Left ventricle myocardium inferior (tissue), 1 donor: ENCODE measurements at regions not wholly inside any gene's neighbourhood (a gene's known extent, or its start where the extent isn't known, plus 50 kb on each side); places are given as distances from the start of the nearest gene placed in this dataset.
"Not testable (repeated sequence)": the region's sequence is repeated elsewhere in the genome, so short reads cannot be mapped to it uniquely, and the experiment has no call there.

Experiments used
- DNase-seq: peaks from one replicate; pipeline ENCODE4 v3.0.0-alpha.2; 2020
- H3K27ac ChIP-seq: fragments of 200-600 bp; replicated peaks from 2 replicates; pipeline ENCODE4 v1.8.0; 2021
- H3K27me3 ChIP-seq: fragments of 200-600 bp; 2 replicates; pipeline ENCODE4 v1.8.0; 2021; ENCODE audit warnings: low read depth
- H3K36me3 ChIP-seq: fragments of 200-600 bp; 2 replicates; pipeline ENCODE4 v1.8.0; 2021
- H3K4me1 ChIP-seq: fragments of 200-600 bp; 2 replicates; pipeline ENCODE4 v1.8.0; 2021
- H3K4me3 ChIP-seq: fragments of 200-600 bp; 2 replicates; pipeline ENCODE4 v1.8.0; 2021; ENCODE audit warnings: mild to moderate bottlenecking, moderate library complexity
- H3K9me3 ChIP-seq: fragments of 200-600 bp; replicated peaks from 2 replicates; pipeline ENCODE4 v1.8.0; 2021
- intact Hi-C: fragments of 100-400 bp; cut with micrococcal nuclease; formaldehyde crosslinking; loops from one replicate; pipeline ENCODE4 v1.11.0; 2022
- TF ChIP-seq, protein P1 (sequence below): fragments of 200-600 bp; IDR thresholded peaks from 2 replicates; pipeline ENCODE4 v1.8.0; 2021; ENCODE audit warnings: antibody characterized with exemption, mild to moderate bottlenecking, borderline replicate concordance
- donor health status: DM: no; HTN: yes; CAD: no; lungs with severe emphysema.

DNA sequence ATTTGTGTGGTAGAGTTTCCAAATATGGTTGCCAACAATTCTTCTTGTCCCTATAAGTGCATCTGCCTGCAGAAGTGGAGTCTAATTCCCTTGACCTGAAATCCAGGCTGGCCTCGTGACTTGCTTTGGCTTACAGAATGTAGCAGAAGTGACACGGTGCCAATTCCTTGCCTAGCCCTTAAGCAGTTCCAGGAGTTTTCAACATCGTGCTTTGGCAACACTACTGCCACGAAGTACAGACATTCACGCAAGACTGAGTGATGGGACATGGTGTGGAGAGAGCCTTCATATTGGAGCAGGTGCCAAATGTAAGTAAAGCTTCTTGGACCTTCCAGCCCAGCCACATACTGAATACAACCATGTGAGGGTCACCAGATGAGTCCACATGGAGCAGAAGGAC, 92.9 kb upstream of the NEK6 start:
- intact Hi-C loops = no loop called here

DNA sequence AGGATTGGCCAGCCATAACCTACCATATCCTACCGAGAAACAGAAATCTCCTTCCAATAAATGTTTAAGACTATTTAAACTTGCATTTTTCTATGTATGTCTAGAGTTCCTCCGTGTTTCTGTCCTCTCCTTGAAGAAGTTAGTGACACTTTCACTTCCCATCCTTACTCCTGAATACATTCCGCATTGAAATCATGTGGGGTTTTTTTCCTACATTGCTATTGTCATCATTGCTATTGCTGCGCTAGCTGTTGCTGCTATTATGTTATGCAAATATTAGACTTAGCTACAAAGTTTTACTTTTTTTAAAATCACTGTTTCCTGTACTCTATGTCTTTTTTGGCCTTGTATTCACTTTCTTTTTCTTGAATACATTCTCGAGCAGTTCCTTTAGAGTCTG, 83.3 kb upstream of the NEK6 start:
- Histone ChIP-seq H3K36me3 (no peaks in the 10 kb centered on the region), H3K4me1 (no peaks in the 10 kb centered on the region), H3K4me3 (no peak overlapping the region), H3K9me3 (peaks cover 14% of the 10 kb centered on the region), H3K27me3 (peaks cover 24% of the 10 kb centered on the region), H3K27ac (no peak overlapping the region)
- no peak for DNase-seq
- TF ChIP-seq, protein P1, sequence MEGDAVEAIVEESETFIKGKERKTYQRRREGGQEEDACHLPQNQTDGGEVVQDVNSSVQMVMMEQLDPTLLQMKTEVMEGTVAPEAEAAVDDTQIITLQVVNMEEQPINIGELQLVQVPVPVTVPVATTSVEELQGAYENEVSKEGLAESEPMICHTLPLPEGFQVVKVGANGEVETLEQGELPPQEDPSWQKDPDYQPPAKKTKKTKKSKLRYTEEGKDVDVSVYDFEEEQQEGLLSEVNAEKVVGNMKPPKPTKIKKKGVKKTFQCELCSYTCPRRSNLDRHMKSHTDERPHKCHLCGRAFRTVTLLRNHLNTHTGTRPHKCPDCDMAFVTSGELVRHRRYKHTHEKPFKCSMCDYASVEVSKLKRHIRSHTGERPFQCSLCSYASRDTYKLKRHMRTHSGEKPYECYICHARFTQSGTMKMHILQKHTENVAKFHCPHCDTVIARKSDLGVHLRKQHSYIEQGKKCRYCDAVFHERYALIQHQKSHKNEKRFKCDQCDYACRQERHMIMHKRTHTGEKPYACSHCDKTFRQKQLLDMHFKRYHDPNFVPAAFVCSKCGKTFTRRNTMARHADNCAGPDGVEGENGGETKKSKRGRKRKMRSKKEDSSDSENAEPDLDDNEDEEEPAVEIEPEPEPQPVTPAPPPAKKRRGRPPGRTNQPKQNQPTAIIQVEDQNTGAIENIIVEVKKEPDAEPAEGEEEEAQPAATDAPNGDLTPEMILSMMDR = no peak
- intact Hi-C loops = no loop called here

More for the DNA sequence above, 92.9 kb upstream of the NEK6 start:
- DNase-seq = peak; percentile 26
- Histone ChIP-seq H3K9me3 (peaks cover 10% of the 10 kb centered on the region), H3K36me3 (no peaks in the 10 kb centered on the region), H3K27me3 (no peaks in the 10 kb centered on the region), H3K4me1 (no peaks in the 10 kb centered on the region), H3K27ac (no peak overlapping the region), H3K4me3 (no peak overlapping the region)
- TF ChIP-seq, protein P1 = no peak

DNA sequence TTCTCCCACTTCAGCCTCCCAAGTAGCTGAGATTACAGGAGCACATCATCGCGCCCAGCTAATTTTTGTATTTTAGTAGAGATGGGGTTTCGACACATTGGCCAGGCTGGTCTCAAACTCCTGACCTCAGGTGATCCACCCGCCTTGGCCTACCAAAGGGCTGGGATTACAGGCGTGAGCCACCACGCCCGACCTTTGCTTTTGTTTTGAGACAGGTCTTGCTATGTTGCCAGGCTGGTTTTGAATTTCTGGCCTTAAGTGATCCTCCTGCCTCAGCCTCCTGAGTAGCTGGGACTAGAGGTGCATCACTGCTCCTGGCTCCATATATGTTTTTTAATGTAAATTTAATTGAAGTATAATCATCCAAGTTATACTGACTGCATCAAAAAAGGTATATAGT, 80.2 kb upstream of the NEK6 start:
- intact Hi-C loops, H3K27ac ChIP-seq, H3K4me3 ChIP-seq, H3K4me1 ChIP-seq, H3K36me3 ChIP-seq, DNase-seq, H3K9me3 ChIP-seq: not testable (repeated sequence)
- peaks cover 49% of the 10 kb centered on the region for H3K27me3 ChIP-seq

DNA sequence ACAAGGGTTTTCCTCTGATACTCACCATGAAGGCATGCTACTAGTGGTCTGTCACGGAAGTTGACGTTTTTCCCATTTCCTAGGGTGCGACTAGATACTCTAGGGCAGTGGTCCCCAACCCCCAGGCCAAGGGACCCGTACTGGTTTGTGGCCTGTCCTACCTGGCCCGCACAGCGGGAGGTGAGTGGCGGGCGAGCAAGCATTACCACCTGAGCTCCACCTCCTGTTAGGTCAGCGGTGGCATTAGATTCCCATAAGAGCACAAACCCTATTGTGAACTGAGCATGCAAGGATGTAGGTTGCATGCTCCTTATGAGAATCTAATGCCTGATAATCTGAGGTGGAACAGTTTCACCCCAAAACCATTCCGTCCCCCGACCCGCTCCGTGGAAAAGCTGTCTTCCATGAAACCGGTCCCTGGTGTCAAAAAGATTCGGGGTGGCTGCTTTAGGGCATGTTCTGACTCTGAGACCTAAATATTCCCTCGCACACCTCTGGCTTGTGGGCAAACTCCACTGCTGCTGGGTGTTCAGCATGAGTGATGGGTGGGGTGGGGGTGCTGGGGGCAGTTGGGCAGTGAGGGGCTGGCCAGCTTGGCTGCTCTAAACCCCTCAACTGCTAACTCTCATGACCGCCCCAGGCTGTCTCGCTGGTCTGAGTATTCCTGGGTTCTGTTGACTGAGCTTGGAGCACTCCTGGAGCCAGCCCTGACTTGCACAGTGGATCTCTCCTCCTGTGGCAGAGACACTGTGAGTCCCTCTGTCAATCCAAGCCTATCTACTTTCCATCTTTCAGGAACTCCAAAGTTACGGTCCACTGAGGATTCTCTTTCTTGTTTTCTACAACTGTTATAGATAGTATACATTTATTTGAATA, 78.3 kb upstream of the NEK6 start:
- H3K27me3 ChIP-seq = peaks cover 68% of the 10 kb centered on the region
- no peak overlapping the region for H3K27ac ChIP-seq
- TF ChIP-seq, protein P1 = no peak
- peaks cover 7% of the 10 kb centered on the region for H3K9me3 ChIP-seq
- no peaks in the 10 kb centered on the region for H3K36me3 ChIP-seq
- no peak overlapping the region for H3K4me3 ChIP-seq
- no peaks in the 10 kb centered on the region for H3K4me1 ChIP-seq
- intact Hi-C loops = no loop called here
- DNase-seq = no peak

DNA sequence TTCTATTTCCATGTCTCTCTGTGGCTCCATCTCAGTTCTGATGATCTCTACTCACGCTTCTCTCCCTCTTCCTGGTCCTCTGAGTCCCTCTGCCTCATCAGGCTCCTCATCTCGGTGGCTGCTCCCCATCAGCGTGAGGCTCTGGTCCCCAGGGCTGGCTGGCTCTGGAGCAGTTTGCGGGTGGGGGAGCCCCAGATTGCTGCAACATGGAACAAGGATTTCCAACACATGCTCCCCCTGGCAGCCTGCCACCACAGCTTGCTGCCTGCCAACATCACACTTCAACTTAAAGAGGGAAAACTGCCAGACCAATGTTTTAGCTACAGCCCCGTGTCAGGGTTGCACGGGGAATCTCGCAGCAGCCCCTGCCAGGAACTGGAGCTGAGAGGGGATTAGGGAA, 77.2 kb upstream of the NEK6 start:
- Histone ChIP-seq H3K4me1 (no peaks in the 10 kb centered on the region), H3K27ac (no peak overlapping the region), H3K27me3 (peaks cover 78% of the 10 kb centered on the region), H3K4me3 (no peak overlapping the region), H3K36me3 (no peaks in the 10 kb centered on the region), H3K9me3 (peaks cover 7% of the 10 kb centered on the region)
- DNase-seq = peak; percentile 30
- TF ChIP-seq, protein P1 = no peak
- intact Hi-C loops = no loop called here

DNA sequence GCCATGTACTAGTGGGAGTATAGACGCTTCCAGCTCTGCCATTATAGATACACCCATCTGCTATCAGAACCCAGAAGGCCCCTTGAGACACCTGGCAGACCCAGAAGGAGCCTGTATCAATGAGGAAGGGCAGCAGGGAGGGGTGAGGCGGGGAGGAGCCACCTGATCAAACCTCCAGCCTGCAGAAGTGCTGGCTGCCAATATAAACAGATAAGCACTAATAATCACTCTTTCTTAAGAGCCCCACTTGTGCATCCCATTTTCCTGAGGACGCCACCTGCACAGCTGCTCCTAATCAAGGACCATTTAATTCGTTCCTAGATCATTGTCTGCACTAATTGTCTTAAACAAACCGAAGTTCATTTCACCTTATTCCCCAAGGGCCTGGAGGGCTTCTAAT, 75.0 kb upstream of the NEK6 start:
- Histone ChIP-seq H3K36me3 (no peaks in the 10 kb centered on the region), H3K4me3 (no peak overlapping the region), H3K9me3 (peaks cover 7% of the 10 kb centered on the region), H3K27me3 (peaks cover 91% of the 10 kb centered on the region), H3K27ac (no peak overlapping the region), H3K4me1 (no peaks in the 10 kb centered on the region)
- TF ChIP-seq, protein P1 = no peak
- intact Hi-C loops = no loop called here
- DNase-seq = no peak
